ENCODE measurements at regions not wholly inside any gene's neighbourhood (a gene's known extent, or its start where the extent isn't known, plus 50 kb on each side); places are given as distances from the start of the nearest gene placed in this dataset.

GRCh38 chrX:10677490-10677889 is 57.1 kb upstream of the MID1 start:
- Histone ChIP-seq H3K4me2 (ENCODE audit: insufficient read depth, low read length) (no peak overlapping the region), H3K9ac (replicated peaks; ENCODE audit: extremely low read depth, insufficient read depth, low read length) (no peak overlapping the region), H3K9me1 (replicated peaks; ENCODE audit: control insufficient read depth, extremely low read depth, insufficient read depth, low read length) (no peaks in the 10 kb centered on the region), H3K27me3 (ENCODE audit: control insufficient read depth in 2 of 2, insufficient read depth in 2 of 2, low read length in 2 of 2) (peaks cover 5 to 13% of the 10 kb centered on the region in 2 experiments), H3K27ac (ENCODE audit: insufficient read depth, low read depth, low read length) (no peak overlapping the region), H2AFZ (ENCODE audit: low read depth, low read length) (no peak overlapping the region), H3K36me3 (ENCODE audit: control insufficient read depth in 2 of 2, extremely low read depth in 1 of 2, insufficient read depth in 2 of 2, low read length in 2 of 2) (no peaks in the 10 kb centered on the region), H3K79me2 (ENCODE audit: control insufficient read depth, insufficient read depth, low read length) (no peaks in the 10 kb centered on the region), H4K20me1 (replicated peaks; ENCODE audit: control insufficient read depth, extremely low read depth, insufficient read depth, low read length) (no peaks in the 10 kb centered on the region), H3K4me3 (replicated peaks in 1 of 3; ENCODE audit: insufficient read depth in 1 of 3, low read depth in 1 of 3, low read length in 3 of 3) (no peak overlapping the region), H3K4me1 (ENCODE audit: control insufficient read depth, extremely low read depth, insufficient read depth, low read length) (no peaks in the 10 kb centered on the region), H3K9me3 (replicated peaks; ENCODE audit: control insufficient read depth, insufficient read depth, low read length) (no peaks in the 10 kb centered on the region)
- dilution Hi-C loops (cut with MboI; ENCODE audit: extremely low pct_ligation_motif_present, low sequenced_read_pairs) (no loop called here), intact Hi-C loops (cut with micrococcal nuclease) (no loop called here)
- CTCF ChIA-PET: no interaction called here
- no peak for FAIRE-seq
- TF ChIP-seq MAX (IDR thresholded peaks at IDR 0.05; ENCODE audit: insufficient read depth, insufficient read length) (no peak), FOS (IDR thresholded peaks at IDR 0.05; ENCODE audit: borderline replicate concordance, insufficient read depth, low read length) (no peak), EZH2 (IDR thresholded peaks at IDR 0.05; ENCODE audit: borderline replicate concordance, low read depth, low read length, severe bottlenecking) (no peak), CTCF (IDR thresholded peaks at IDR 0.05; ENCODE audit: extremely low read depth in 1 of 2, insufficient read depth in 1 of 2, low read depth in 1 of 2, low read length in 2 of 2) (no peak), POLR2A (IDR thresholded peaks at IDR 0.05; ENCODE audit: low read depth, low read length) (no peak)
- DNase-seq (ENCODE audit: low read depth, low spot score): no peak
- BruUV-seq (replicated peaks): no TSS peak
- POLR2A ChIA-PET: no interaction called here

- intact Hi-C loops (cut with micrococcal nuclease): no loop called here
- dilution Hi-C loops (cut with MboI; ENCODE audit: extremely low pct_ligation_motif_present, low sequenced_read_pairs): no loop called here
- Histone ChIP-seq H3K79me2 (ENCODE audit: control insufficient read depth, insufficient read depth, low read length) (no peaks in the 10 kb centered on the region), H3K9me1 (replicated peaks; ENCODE audit: control insufficient read depth, extremely low read depth, insufficient read depth, low read length) (no peaks in the 10 kb centered on the region), H3K9me3 (replicated peaks; ENCODE audit: control insufficient read depth, insufficient read depth, low read length) (no peaks in the 10 kb centered on the region), H2AFZ (ENCODE audit: low read depth, low read length) (no peak overlapping the region), H3K27me3 (ENCODE audit: control insufficient read depth in 2 of 2, insufficient read depth in 2 of 2, low read length in 2 of 2) (peaks cover 5 to 9% of the 10 kb centered on the region in 2 experiments), H3K4me2 (ENCODE audit: insufficient read depth, low read length) (no peak overlapping the region), H3K4me3 (replicated peaks in 1 of 3; ENCODE audit: insufficient read depth in 1 of 3, low read depth in 1 of 3, low read length in 3 of 3) (no peak overlapping the region), H4K20me1 (replicated peaks; ENCODE audit: control insufficient read depth, extremely low read depth, insufficient read depth, low read length) (no peaks in the 10 kb centered on the region), H3K27ac (ENCODE audit: insufficient read depth, low read depth, low read length) (no peak overlapping the region), H3K36me3 (ENCODE audit: control insufficient read depth in 2 of 2, extremely low read depth in 1 of 2, insufficient read depth in 2 of 2, low read length in 2 of 2) (no peaks in the 10 kb centered on the region), H3K4me1 (ENCODE audit: control insufficient read depth, extremely low read depth, insufficient read depth, low read length) (no peaks in the 10 kb centered on the region), H3K9ac (replicated peaks; ENCODE audit: extremely low read depth, insufficient read depth, low read length) (no peak overlapping the region)
- TF ChIP-seq FOS (IDR thresholded peaks at IDR 0.05; ENCODE audit: borderline replicate concordance, insufficient read depth, low read length): no peak
- TF ChIP-seq MYC (IDR thresholded peaks at IDR 0.05; ENCODE audit: low read depth, low read length): no peak
- no peak for TF ChIP-seq GATA2 (IDR thresholded peaks at IDR 0.05; ENCODE audit: insufficient read depth, insufficient read length, low read depth, low read length)
- no peak for TF ChIP-seq POLR2AphosphoS5 (IDR thresholded peaks at IDR 0.05; ENCODE audit: insufficient read depth, low read depth, low read length)
- TF ChIP-seq MAX (IDR thresholded peaks at IDR 0.05; ENCODE audit: insufficient read depth, insufficient read length): no peak
- no peak for TF ChIP-seq JUN (IDR thresholded peaks at IDR 0.05; ENCODE audit: borderline replicate concordance, insufficient read depth, insufficient read length, low read depth)
- TF ChIP-seq EZH2 (IDR thresholded peaks at IDR 0.05; ENCODE audit: borderline replicate concordance, low read depth, low read length, severe bottlenecking): no peak
- no peak for TF ChIP-seq POLR2A (IDR thresholded peaks at IDR 0.05; ENCODE audit: low read depth, low read length)
- no peak for TF ChIP-seq CTCF (IDR thresholded peaks at IDR 0.05; ENCODE audit: extremely low read depth in 1 of 2, insufficient read depth in 1 of 2, low read depth in 1 of 2, low read length in 2 of 2)
- no peak for FAIRE-seq
- ChIA-PET CTCF (no interaction called here), POLR2A (no interaction called here)
- BruUV-seq (replicated peaks): no TSS peak
- no peak for DNase-seq (ENCODE audit: low read depth, low spot score)
Observed at GRCh38 chrX:10679387-10679786, 59.0 kb upstream of the MID1 start.

Data from endothelial cell of umbilical vein (primary cell).